NCI-H146 treated with DMSO at 0.1 percent for 48 hours (cell line): ENCODE measurements at regions not wholly inside any gene's neighbourhood (a gene's known extent, or its start where the extent isn't known, plus 50 kb on each side); places are given as distances from the start of the nearest gene placed in this dataset.

ENCODE experiments used
- DNase-seq: peaks from one replicate; lab custom pipeline; 2025; ENCODE audit not compliant: unreplicated experiment; lab: John Stamatoyannopoulos, UW

GRCh38 chr11:11789735-11790369 lies 51.9 kb upstream of the USP47 start:
- DNase-seq: no peak

GRCh38 chr11:11788063-11788710 lies 53.6 kb upstream of the USP47 start:
- no peak for DNase-seq

DNA sequence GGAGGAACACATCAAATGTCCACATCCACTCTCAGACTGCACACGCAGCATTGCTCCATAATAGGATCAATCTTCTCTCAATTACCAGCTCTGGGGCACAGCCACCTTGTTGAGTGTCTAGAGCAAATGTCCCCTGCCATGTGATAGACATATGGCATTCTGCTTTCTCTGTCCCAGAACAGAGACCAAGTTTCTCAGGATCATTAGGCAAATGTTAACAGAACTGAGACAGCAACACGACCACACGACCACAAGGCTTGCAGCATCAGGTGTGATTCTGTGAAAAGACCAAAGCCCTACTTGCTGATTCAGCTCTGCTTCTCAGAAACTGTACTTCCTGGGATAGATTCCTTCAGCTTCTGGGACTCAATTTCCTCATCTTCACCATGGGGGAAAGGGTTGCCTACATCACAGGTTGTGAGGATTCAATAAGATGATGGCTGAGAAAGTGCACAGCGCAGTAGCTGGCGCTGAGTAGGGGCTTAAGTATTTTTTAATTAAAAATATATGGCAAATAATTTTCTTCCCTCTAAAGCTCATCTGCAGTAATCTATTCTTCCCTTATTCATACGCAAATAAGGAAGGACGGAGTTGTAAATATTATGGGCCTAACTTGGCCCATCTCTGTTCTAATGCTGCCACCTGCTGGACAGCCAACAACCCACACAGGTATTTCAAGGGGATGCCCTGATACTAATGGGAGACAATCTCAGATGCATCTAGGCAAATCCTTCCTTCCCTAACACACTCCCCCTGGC lies 54.3 kb upstream of the USP47 start:
- peak; percentile 68 for DNase-seq

- peak; percentile 6 for DNase-seq
Measured at GRCh38 chr11:11786771-11787170, 55.0 kb upstream of the USP47 start.

- no peak for DNase-seq
Measured at GRCh38 chr11:11786234-11786633, 55.5 kb upstream of the USP47 start.

- DNase-seq: peak; percentile 73
Measured at GRCh38 chr11:11782532-11783110, 59.2 kb upstream of the USP47 start.

DNA sequence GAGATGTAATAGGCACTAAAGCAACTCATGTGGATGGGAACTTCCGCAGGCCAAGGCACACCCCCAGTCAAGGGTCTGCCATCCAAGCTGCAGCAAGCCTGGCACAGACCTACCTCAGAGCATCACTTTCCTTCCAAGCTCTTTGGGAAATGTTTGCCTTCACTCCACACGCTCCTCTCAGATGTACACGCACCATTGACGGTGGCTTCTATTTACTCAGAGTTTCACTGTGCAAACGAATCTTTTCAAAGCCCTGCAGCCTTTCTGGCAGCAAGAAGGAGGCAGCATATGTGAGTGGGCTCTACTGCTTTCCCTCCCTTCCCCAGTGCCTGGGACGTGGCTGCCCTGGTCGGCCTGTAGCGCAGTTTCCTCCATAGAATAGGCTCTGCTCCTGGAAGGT lies 60.9 kb upstream of the USP47 start:
- peak; percentile 59 for DNase-seq

- no peak for DNase-seq
Measured at GRCh38 chr11:11779975-11780374, 61.8 kb upstream of the USP47 start.

DNA sequence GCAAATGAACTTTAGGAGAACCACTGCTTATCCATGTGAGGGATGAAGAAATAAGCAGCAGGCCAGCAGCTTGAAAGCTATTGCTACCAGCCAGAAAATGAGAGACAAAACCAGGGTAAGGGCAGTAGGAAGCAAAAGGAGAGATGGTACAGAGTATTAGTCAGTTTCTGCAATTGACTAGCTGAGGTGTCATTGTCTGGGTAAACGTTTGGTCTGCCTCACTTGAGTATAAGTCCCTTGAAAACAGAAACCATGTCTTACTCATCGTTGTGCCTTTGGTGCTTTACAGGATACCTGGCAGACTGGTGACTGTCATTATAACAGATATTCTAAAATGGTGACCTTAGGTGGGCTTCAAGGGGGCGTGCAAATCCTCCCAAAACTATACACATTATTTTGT lies 63.9 kb upstream of the USP47 start:
- DNase-seq: no peak

- no peak for DNase-seq
Measured at GRCh38 chr11:11776714-11777113, 65.1 kb upstream of the USP47 start.

GRCh38 chr11:11774928-11775327 lies 66.8 kb upstream of the USP47 start:
- DNase-seq: no peak

- DNase-seq: no peak
Measured at GRCh38 chr11:11772865-11773515, 68.8 kb upstream of the USP47 start.

DNA sequence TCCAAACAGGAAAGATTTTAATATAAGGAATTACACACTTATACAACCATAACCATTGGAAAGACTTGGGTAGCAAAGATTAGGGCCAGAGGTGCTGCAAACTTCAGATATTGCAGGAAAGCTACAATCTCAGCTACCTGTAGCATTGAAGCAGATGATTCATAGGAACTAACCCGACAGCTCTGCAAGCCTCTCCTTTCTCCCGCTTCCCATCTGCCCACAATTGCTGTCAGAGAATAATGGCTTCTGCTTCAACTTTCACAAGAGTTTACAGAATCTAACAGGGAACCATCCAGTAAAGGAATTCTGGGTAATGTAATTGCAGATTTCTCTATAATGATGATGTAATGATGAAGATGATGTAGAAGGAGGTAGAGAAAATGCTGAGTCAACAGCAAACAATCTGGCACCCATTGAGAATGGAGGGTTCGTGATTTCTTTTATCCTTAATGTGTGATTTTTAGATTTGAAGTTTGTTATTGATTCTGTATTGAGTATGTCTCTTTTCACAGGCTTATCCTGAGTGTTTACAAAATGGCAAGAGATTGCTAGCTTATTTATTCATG lies 70.8 kb upstream of the USP47 start:
- DNase-seq: no peak

DNA sequence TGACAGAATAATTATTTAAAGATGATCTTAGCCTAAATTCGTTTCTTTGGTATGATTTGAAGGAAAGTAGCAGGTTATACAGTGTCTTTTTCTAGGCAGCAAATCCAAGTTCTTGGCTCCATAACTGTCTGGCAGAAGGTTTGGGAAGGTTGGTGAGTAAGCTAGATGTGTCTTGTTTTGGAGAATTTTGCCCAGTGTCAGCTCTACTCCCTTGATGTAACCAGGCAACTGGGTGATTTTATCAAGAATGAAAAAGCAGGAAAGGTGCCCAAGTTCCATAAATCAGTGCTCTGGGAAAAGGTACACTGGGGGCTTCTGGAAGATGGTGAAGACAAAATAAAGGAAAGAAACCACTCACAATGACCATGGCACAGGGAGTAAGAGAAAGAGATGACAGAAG lies 71.5 kb upstream of the USP47 start:
- no peak for DNase-seq

DNA sequence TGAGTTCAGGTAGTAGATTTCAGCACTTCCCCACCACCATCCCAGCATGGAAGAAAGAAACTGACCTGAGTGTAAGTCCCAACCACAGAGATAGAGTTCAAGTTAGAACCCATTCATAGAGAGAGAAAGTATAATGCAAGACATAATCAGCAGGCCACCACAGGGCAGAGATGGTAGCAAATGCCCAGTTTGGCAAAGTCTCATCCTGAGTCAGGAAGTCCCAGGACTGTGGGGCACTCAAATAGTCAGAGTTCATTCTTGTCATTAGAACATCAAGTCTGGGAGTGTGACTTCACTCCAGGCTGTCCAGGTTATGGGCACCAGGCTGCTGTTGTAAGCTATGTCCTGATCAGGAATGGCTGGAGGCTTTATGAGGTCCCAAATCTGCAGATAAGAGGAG lies 72.0 kb upstream of the USP47 start:
- no peak for DNase-seq

DNA sequence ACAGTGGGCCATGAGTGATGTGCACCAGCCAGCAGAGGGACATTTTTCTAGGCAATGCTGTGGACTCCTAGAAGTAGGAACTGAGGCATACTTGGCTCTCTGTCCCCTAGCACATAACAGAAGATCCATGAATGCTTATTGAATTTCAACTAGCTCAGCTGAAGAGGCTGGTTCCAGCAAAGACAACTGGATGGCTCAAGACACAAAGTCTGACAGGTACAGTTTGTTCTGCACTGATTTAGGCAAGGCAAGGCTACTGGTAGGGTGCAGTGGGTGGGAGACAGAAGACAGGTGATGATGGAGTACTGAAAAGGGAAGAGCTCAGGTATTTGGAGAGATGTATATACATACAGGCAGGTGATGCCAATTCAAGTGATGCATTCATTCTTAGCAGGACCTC lies 72.4 kb upstream of the USP47 start:
- no peak for DNase-seq

DNA sequence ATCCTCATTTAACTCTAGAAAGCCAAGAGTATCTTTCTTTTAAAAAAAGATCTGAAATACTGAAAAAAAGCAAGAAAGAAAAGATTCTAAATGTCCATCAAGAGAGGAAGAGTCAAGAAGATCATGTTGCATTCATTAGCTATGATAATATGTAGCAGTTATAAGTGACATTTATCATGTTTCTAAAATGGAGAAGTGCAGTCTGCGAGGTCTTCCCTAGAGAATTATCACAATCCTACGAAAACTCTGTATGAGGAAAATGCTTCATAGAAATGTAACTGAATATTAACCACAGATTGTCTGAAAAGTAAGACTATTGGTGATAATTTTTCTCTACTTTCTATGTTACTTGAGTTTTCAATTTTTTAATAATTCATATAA lies 77.4 kb upstream of the USP47 start:
- DNase-seq: no peak

- DNase-seq: no peak
Measured at GRCh38 chr11:11763796-11764422, 77.9 kb upstream of the USP47 start.

- DNase-seq: no peak
Measured at GRCh38 chr11:11760838-11761237, 80.9 kb upstream of the USP47 start.

GRCh38 chr11:11758603-11759196 lies 83.1 kb upstream of the USP47 start:
- DNase-seq: no peak
